Erythroblast (primary cell): ENCODE measurements at regions not wholly inside any gene's neighbourhood (a gene's known extent, or its start where the extent isn't known, plus 50 kb on each side); places are given as distances from the start of the nearest gene placed in this dataset.

ENCODE experiments used
- DNase-seq, 2 experiments: peaks; one replicate each; lab custom pipeline; 2025; lab: John Stamatoyannopoulos, UW
- GATA1 ChIP-seq: IDR thresholded peaks from 2 replicates; pipeline ENCODE4 v1.6.1; 2011; ENCODE audit warnings: low read depth, mild to moderate bottlenecking, control low read depth, low read length, moderate library complexity
- POLR2A ChIP-seq: IDR thresholded peaks from 2 replicates; pipeline ENCODE4 v1.6.1; 2011; ENCODE audit warnings: mild to moderate bottlenecking, low read length

- no peak for TF ChIP-seq GATA1
- no peak for TF ChIP-seq POLR2A
- DNase-seq: no peak
These were observed 176.2 kb downstream of the WDR11 start for GRCh38 chr10:121027371-121027770.

GRCh38 chr10:121032460-121032859 lies 181.3 kb downstream of the WDR11 start:
- no peak for TF ChIP-seq GATA1
- no peak for TF ChIP-seq POLR2A
- DNase-seq: no peak

GRCh38 chr10:121033366-121033765 lies 182.2 kb downstream of the WDR11 start:
- TF ChIP-seq POLR2A: no peak
- no peak for TF ChIP-seq GATA1
- no peak for DNase-seq

- DNase-seq: no peak
- TF ChIP-seq POLR2A: no peak
- TF ChIP-seq GATA1: no peak
These were observed 185.3 kb downstream of the WDR11 start for GRCh38 chr10:121036431-121036830.

- no peak for TF ChIP-seq GATA1
- no peak for TF ChIP-seq POLR2A
- DNase-seq: no peak
These were observed 190.3 kb downstream of the WDR11 start for GRCh38 chr10:121041499-121041898.

- TF ChIP-seq GATA1: no peak
- TF ChIP-seq POLR2A: no peak
- DNase-seq: no peak
These were observed 190.7 kb downstream of the WDR11 start for GRCh38 chr10:121041906-121042305.

- TF ChIP-seq GATA1 (no peak), POLR2A (no peak)
- no peak for DNase-seq
These were observed 191.2 kb downstream of the WDR11 start for GRCh38 chr10:121042342-121042741.

GRCh38 chr10:121043124-121043849 lies 192.1 kb downstream of the WDR11 start:
- TF ChIP-seq POLR2A (no peak), GATA1 (no peak)
- DNase-seq: no peak

- DNase-seq: no peak
- TF ChIP-seq POLR2A (no peak), GATA1 (no peak)
These were observed 197.6 kb downstream of the WDR11 start for GRCh38 chr10:121048749-121049148.

- no peak for DNase-seq
- no peak for TF ChIP-seq POLR2A
- no peak for TF ChIP-seq GATA1
These were observed 198.3 kb downstream of the WDR11 start for GRCh38 chr10:121049489-121049888.

- TF ChIP-seq GATA1: no peak
- no peak for TF ChIP-seq POLR2A
- DNase-seq: no peak
These were observed 198.8 kb downstream of the WDR11 start for GRCh38 chr10:121049923-121050322.

GRCh38 chr10:121051171-121051570 lies 200.0 kb downstream of the WDR11 start:
- TF ChIP-seq GATA1: no peak
- no peak for TF ChIP-seq POLR2A
- DNase-seq: no peak

- no peak for TF ChIP-seq GATA1
- TF ChIP-seq POLR2A: no peak
- DNase-seq: no peak
These were observed 200.6 kb downstream of the WDR11 start for GRCh38 chr10:121051696-121052279.

- no peak for DNase-seq
These were observed 202.0 kb downstream of the WDR11 start for GRCh38 chr10:121053151-121053550.

GRCh38 chr10:121054874-121055273 lies 203.7 kb downstream of the WDR11 start:
- TF ChIP-seq GATA1: no peak
- no peak for TF ChIP-seq POLR2A
- DNase-seq: no peak

More at GRCh38 chr10:121053151-121053550, 202.0 kb downstream of the WDR11 start:
- no peak for TF ChIP-seq GATA1
- TF ChIP-seq POLR2A: no peak

- DNase-seq: no peak
- TF ChIP-seq GATA1 (no peak), POLR2A (no peak)
These were observed 206.1 kb downstream of the WDR11 start for GRCh38 chr10:121057269-121057668.

GRCh38 chr10:121058082-121058481 lies 206.9 kb downstream of the WDR11 start:
- DNase-seq: no peak
- no peak for TF ChIP-seq POLR2A
